Activated T-cell treated with anti-CD3 and anti-CD28 coated beads, Interleukin-2, amount 50 U/mL, for 4 hours (primary cell): ENCODE measurements at regions not wholly inside any gene's neighbourhood (a gene's known extent, or its start where the extent isn't known, plus 50 kb on each side); places are given as distances from the start of the nearest gene placed in this dataset.

Experiments used
- ATAC-seq, 2 donors: fragments of 200-7000 bp; cut with Tn5 transposase; one replicate each; pipeline ENCODE4 v1.10.0; 2021
- DNase-seq: peaks from one replicate; pipeline ENCODE4 v3.0.0-alpha.2; 2020
- H3K27me3 Mint-ChIP-seq: one replicate; pipeline ENCODE4 v1.8.0; 2021; ENCODE audit warnings: low read depth, mixed read lengths
- H3K36me3 Mint-ChIP-seq: one replicate; pipeline ENCODE4 v1.8.0; 2022; ENCODE audit warnings: mixed read lengths; ENCODE audit not compliant: insufficient read depth
- H3K4me1 Mint-ChIP-seq: one replicate; pipeline ENCODE4 v1.8.0; 2021; ENCODE audit warnings: low read depth, mixed read lengths
- H3K4me3 Mint-ChIP-seq: one replicate; pipeline ENCODE4 v1.8.0; 2021; ENCODE audit warnings: mild to moderate bottlenecking, moderate library complexity, mixed read lengths
- H3K9me3 Mint-ChIP-seq: one replicate; pipeline ENCODE4 v1.8.0; 2021; ENCODE audit warnings: mixed read lengths

DNA sequence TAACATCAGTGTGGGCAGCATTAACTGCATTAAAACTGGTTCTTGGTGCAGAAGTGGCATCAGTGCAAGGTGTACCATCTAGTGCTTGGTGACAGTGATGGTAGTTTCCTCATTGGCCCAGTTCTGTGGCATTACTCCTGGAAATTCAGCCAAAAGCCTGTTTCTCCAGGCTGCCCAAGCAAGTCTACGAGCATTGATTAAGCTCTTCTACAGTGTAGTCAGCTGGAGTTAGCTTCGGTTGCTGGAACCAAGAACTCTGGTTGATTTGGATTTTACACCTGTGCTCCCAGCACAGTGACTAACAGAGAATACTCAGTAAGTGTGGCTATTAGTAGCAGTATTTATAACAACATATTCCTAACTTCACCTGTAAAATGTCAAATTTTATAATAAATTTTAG is 84.9 kb upstream of the ZDHHC17 start:
- no peak for ATAC-seq

GRCh38 chr12:76679778-76680177 is 84.1 kb upstream of the ZDHHC17 start:
- Mint-ChIP-seq H3K4me1 (no peaks in the 10 kb centered on the region), H3K36me3 (no peaks in the 10 kb centered on the region), H3K27me3 (peaks cover 1% of the 10 kb centered on the region), H3K9me3 (no peaks in the 10 kb centered on the region), H3K4me3 (no peak overlapping the region)
- no peak for DNase-seq
- no peak for ATAC-seq

More for the DNA sequence above, 84.9 kb upstream of the ZDHHC17 start:
- Mint-ChIP-seq H3K27me3 (no peaks in the 10 kb centered on the region), H3K36me3 (no peaks in the 10 kb centered on the region), H3K4me1 (no peaks in the 10 kb centered on the region), H3K9me3 (no peaks in the 10 kb centered on the region), H3K4me3 (no peak overlapping the region)
- no peak for DNase-seq

DNA sequence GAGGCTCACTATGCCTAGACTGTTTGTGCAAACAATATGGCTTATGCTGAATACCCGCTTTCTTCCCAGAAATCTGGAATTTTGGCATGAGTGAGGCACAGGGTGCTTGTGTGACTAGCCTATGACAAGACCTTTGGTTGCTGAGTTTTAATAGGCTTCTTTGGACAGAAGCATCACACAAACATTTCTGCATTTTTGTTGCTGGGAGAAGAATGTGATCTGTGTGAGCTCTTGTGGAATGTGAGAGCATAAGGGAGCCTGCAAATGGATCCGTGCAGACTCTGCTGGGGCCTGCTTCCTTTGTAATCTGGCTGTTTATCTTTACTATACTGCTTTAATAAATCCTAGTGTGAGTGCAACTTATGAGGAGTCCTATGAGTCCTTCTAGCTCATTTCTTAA is 83.0 kb upstream of the ZDHHC17 start:
- ATAC-seq = no peak
- no peaks in the 10 kb centered on the region for H3K36me3 Mint-ChIP-seq
- H3K4me1 Mint-ChIP-seq = no peaks in the 10 kb centered on the region
- H3K9me3 Mint-ChIP-seq = no peaks in the 10 kb centered on the region
- no peak overlapping the region for H3K4me3 Mint-ChIP-seq
- DNase-seq = no peak
- peaks cover 1% of the 10 kb centered on the region for H3K27me3 Mint-ChIP-seq

DNA sequence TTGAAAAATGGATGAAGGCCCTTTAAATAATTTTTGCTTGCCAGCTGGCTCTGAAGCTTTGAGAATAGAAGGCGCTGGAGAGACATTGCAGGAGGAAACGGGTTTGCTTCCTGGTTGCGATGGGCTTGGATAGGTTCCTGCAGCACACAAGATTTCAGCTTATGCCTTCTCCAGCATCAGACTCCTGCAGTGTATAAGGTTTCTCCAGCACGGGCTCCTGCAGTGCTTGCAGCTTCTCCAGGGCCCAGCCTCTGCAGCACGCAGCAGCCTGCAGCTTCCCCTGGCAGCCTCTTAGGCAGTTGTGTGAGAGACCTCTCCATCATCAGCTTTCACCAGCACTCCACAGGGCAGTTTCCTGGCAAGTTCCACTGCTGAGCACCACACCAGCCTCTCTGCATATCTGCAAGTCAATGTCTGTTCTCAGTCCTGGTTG is 78.7 kb upstream of the ZDHHC17 start:
- no peak overlapping the region for H3K4me3 Mint-ChIP-seq
- H3K4me1 Mint-ChIP-seq = no peaks in the 10 kb centered on the region
- peaks cover 1% of the 10 kb centered on the region for H3K27me3 Mint-ChIP-seq
- ATAC-seq (no peak), DNase-seq (no peak)
- H3K36me3 Mint-ChIP-seq = no peaks in the 10 kb centered on the region
- H3K9me3 Mint-ChIP-seq = no peaks in the 10 kb centered on the region

DNA sequence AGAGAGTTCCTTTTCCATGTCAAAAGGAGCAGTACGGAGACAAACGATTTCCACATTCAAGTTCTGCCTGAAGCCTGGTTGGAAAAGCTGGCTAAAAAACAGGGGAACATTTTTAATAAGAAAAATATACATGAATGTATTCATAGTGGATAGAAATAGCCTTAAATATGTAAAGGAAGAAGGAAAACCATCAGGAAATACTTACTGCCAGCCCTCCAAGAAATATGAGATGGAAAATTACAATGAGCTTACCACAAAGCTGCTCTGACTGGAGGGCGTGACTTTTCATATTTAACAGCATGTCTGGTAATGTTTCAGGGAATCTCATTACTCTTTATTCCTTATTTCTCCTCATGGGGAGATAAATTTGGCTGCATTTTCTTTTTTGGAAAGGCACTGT is 75.9 kb upstream of the ZDHHC17 start:
- Mint-ChIP-seq H3K27me3 (peaks cover 1% of the 10 kb centered on the region), H3K9me3 (no peaks in the 10 kb centered on the region), H3K4me1 (no peaks in the 10 kb centered on the region), H3K4me3 (no peak overlapping the region), H3K36me3 (no peaks in the 10 kb centered on the region)
- no peak for DNase-seq
- ATAC-seq = no peak

GRCh38 chr12:76688631-76689030 is 75.3 kb upstream of the ZDHHC17 start:
- H3K4me3 Mint-ChIP-seq = no peak overlapping the region
- ATAC-seq (no peak), DNase-seq (no peak)
- no peaks in the 10 kb centered on the region for H3K9me3 Mint-ChIP-seq
- peaks cover 1% of the 10 kb centered on the region for H3K27me3 Mint-ChIP-seq
- no peaks in the 10 kb centered on the region for H3K36me3 Mint-ChIP-seq
- H3K4me1 Mint-ChIP-seq = no peaks in the 10 kb centered on the region

DNA sequence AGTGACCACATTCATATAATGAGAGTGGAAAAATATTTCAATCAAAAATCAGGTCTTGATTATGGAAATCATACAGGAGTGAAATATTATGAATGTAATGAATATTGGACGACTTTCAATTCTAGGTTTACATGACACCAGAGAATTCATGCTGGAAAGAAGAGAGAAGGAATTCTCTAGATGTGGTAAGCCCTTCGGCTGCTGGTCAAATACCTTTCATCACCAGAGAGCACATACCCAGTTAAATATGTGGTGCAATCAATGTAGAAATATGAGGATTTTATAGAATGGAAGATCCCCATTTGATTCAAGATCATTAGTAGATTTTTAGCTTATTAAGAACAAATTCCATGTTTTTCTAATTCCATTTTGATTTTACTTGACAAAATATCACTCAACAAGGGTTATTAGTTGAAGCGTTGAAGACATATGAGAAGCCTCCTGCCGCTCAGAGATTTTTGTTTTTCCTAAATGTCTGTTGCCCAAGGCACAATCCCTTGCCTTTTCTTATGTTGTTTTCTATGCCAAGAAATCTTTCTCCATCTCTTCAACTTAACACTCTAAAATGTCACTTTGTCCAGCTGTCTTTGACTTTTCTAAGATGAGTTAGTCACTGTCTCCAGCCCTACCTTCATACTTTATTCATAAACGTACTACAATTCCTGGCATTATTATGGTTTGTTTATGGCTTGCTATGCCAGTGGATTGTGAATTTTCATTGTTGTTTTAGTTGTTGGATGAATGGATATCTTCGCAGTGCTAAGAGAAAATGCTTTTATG is 72.8 kb upstream of the ZDHHC17 start:
- no peak for DNase-seq
- Mint-ChIP-seq H3K4me1 (no peaks in the 10 kb centered on the region), H3K9me3 (no peaks in the 10 kb centered on the region), H3K27me3 (no peaks in the 10 kb centered on the region), H3K4me3 (no peak overlapping the region), H3K36me3 (no peaks in the 10 kb centered on the region)
- ATAC-seq = no peak

DNA sequence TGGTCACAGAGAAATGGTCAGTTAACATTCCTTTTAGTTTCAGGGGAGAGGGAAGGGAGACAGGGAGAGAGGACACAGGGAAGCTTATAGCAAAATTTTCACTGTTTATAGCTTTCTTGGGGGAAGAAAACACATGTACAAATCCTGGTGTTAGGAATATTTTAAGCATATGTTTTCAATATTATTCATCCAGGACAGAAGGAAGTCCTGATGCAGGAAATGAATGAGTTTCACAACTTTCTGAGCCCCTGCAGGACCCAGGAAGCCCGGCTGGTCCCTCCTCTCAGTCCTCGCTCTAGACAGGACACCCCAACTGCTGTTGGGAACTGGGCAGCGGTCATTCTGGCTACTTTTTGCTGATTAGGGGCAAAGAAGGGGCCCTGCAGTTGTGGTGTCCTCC is 71.1 kb upstream of the ZDHHC17 start:
- Mint-ChIP-seq H3K27me3 (no peaks in the 10 kb centered on the region), H3K36me3 (no peaks in the 10 kb centered on the region), H3K4me1 (no peaks in the 10 kb centered on the region), H3K4me3 (no peak overlapping the region), H3K9me3 (no peaks in the 10 kb centered on the region)
- ATAC-seq = no peak
- no peak for DNase-seq

- H3K4me3 Mint-ChIP-seq = no peak overlapping the region
- ATAC-seq (no peak), DNase-seq (no peak)
- no peaks in the 10 kb centered on the region for H3K36me3 Mint-ChIP-seq
- no peaks in the 10 kb centered on the region for H3K4me1 Mint-ChIP-seq
- H3K9me3 Mint-ChIP-seq = no peaks in the 10 kb centered on the region
- H3K27me3 Mint-ChIP-seq = no peaks in the 10 kb centered on the region
Measured at GRCh38 chr12:76694369-76694768, 69.5 kb upstream of the ZDHHC17 start.

DNA sequence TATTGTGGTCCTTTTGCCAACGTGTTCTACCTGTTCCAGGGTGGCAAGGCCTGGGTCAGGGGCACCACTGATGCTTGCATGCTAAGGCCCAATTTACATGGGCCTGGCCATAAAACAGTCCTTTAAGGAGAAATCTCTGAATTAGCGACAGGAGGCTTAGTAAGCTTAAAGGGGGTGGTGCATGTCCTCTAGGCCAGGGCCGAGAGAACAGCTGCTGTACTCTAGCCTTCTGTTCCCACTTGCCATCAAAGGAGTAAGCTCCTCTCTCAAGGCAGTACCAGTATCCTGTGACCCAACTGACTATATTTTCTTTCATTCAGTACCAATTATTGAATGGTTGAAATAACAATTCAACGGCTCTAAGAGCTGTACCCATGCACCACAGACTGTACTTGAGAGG is 67.7 kb upstream of the ZDHHC17 start:
- H3K4me3 Mint-ChIP-seq = no peak overlapping the region
- ATAC-seq (no peak), DNase-seq (no peak)
- H3K9me3 Mint-ChIP-seq = no peaks in the 10 kb centered on the region
- H3K27me3 Mint-ChIP-seq = no peaks in the 10 kb centered on the region
- no peaks in the 10 kb centered on the region for H3K4me1 Mint-ChIP-seq
- no peaks in the 10 kb centered on the region for H3K36me3 Mint-ChIP-seq

- no peaks in the 10 kb centered on the region for H3K36me3 Mint-ChIP-seq
- DNase-seq (no peak), ATAC-seq (no peak)
- H3K9me3 Mint-ChIP-seq = no peaks in the 10 kb centered on the region
- H3K4me1 Mint-ChIP-seq = no peaks in the 10 kb centered on the region
- no peaks in the 10 kb centered on the region for H3K27me3 Mint-ChIP-seq
- H3K4me3 Mint-ChIP-seq = no peak overlapping the region
Measured at GRCh38 chr12:76697849-76698248, 66.1 kb upstream of the ZDHHC17 start.

GRCh38 chr12:76698316-76698715 is 65.6 kb upstream of the ZDHHC17 start:
- H3K4me1 Mint-ChIP-seq = no peaks in the 10 kb centered on the region
- no peaks in the 10 kb centered on the region for H3K27me3 Mint-ChIP-seq
- H3K9me3 Mint-ChIP-seq = no peaks in the 10 kb centered on the region
- no peaks in the 10 kb centered on the region for H3K36me3 Mint-ChIP-seq
- DNase-seq (no peak), ATAC-seq (no peak)
- no peak overlapping the region for H3K4me3 Mint-ChIP-seq

GRCh38 chr12:76698966-76699365 is 64.9 kb upstream of the ZDHHC17 start:
- no peak for DNase-seq
- Mint-ChIP-seq H3K4me1 (no peaks in the 10 kb centered on the region), H3K27me3 (no peaks in the 10 kb centered on the region), H3K36me3 (no peaks in the 10 kb centered on the region), H3K9me3 (no peaks in the 10 kb centered on the region), H3K4me3 (no peak overlapping the region)
- no peak for ATAC-seq

- Mint-ChIP-seq H3K9me3 (no peaks in the 10 kb centered on the region), H3K4me3 (no peak overlapping the region), H3K27me3 (no peaks in the 10 kb centered on the region), H3K4me1 (peaks cover 4% of the 10 kb centered on the region), H3K36me3 (no peaks in the 10 kb centered on the region)
- DNase-seq (no peak), ATAC-seq (no peak)
Measured at GRCh38 chr12:76701690-76702089, 62.2 kb upstream of the ZDHHC17 start.

GRCh38 chr12:76702946-76703345 is 61.0 kb upstream of the ZDHHC17 start:
- DNase-seq = no peak
- Mint-ChIP-seq H3K36me3 (no peaks in the 10 kb centered on the region), H3K27me3 (no peaks in the 10 kb centered on the region), H3K4me3 (no peak overlapping the region), H3K4me1 (peaks cover 4% of the 10 kb centered on the region), H3K9me3 (no peaks in the 10 kb centered on the region)
- no peak for ATAC-seq
